ENCODE measurements at regions not wholly inside any gene's neighbourhood (a gene's known extent, or its start where the extent isn't known, plus 50 kb on each side); places are given as distances from the start of the nearest gene placed in this dataset.
"Not testable (repeated sequence)": the region's sequence is repeated elsewhere in the genome, so short reads cannot be mapped to it uniquely, and the experiment has no call there.

- WGBS, 2 donors (ENCODE audit: low coverage in 1 of 2) = 79 to 100% methylated on average over 1 to 2 of the region's 2 CpGs
- H3K27ac ChIP-seq; H3K9me3 ChIP-seq; H3K27me3 ChIP-seq; DNase-seq; intact Hi-C loops (cut with DNase I; ENCODE audit: low total_unique reads); in situ Hi-C loops (cut with MboI; ENCODE audit: low pct_ligation_motif_present in 1 of 4, low pct_unique_long_range_greater_than_20kb in 1 of 4, low sequenced_read_pairs in 3 of 4); H3K36me3 ChIP-seq; H3K4me1 ChIP-seq; H3K4me3 ChIP-seq: not testable (repeated sequence)
These were observed 63.5 kb downstream of the UNC93B1 start for GRCh38 chr11:67940440-67940839.

GRCh38 chr11:67938964-67939363 is 64.9 kb downstream of the UNC93B1 start:
- intact Hi-C loops (cut with DNase I; ENCODE audit: low total_unique reads); DNase-seq; in situ Hi-C loops (cut with MboI; ENCODE audit: low pct_ligation_motif_present in 1 of 4, low pct_unique_long_range_greater_than_20kb in 1 of 4, low sequenced_read_pairs in 3 of 4); H3K27me3 ChIP-seq; H3K36me3 ChIP-seq; H3K27ac ChIP-seq; H3K4me1 ChIP-seq; H3K4me3 ChIP-seq; H3K9me3 ChIP-seq: not testable (repeated sequence)
- WGBS, 2 donors (ENCODE audit: low coverage in 1 of 2) = 32 to 50% methylated on average over 1 of the region's 4 CpGs

GRCh38 chr11:67938371-67938770 is 65.5 kb downstream of the UNC93B1 start:
- H3K36me3 ChIP-seq; in situ Hi-C loops (cut with MboI; ENCODE audit: low pct_ligation_motif_present in 1 of 4, low pct_unique_long_range_greater_than_20kb in 1 of 4, low sequenced_read_pairs in 3 of 4); H3K27ac ChIP-seq; H3K4me1 ChIP-seq; DNase-seq; H3K27me3 ChIP-seq; intact Hi-C loops (cut with DNase I; ENCODE audit: low total_unique reads); H3K4me3 ChIP-seq; H3K9me3 ChIP-seq: not testable (repeated sequence)
- WGBS, 2 donors (ENCODE audit: low coverage in 1 of 2) = 41 to 67% methylated on average over 1 to 3 of the region's 3 CpGs

- in situ Hi-C loops (cut with MboI; ENCODE audit: low pct_ligation_motif_present in 1 of 4, low pct_unique_long_range_greater_than_20kb in 1 of 4, low sequenced_read_pairs in 3 of 4); H3K9me3 ChIP-seq; DNase-seq; H3K4me3 ChIP-seq; H3K36me3 ChIP-seq; intact Hi-C loops (cut with DNase I; ENCODE audit: low total_unique reads); H3K27me3 ChIP-seq; H3K4me1 ChIP-seq; H3K27ac ChIP-seq: not testable (repeated sequence)
- WGBS, 2 donors (ENCODE audit: low coverage in 1 of 2) = 67 to 68% methylated on average over 5 to 7 of the region's 7 CpGs
These were observed 80.3 kb downstream of the UNC93B1 start for GRCh38 chr11:67923565-67923964.

- H3K27ac ChIP-seq; H3K36me3 ChIP-seq; DNase-seq; intact Hi-C loops (cut with DNase I; ENCODE audit: low total_unique reads); in situ Hi-C loops (cut with MboI; ENCODE audit: low pct_ligation_motif_present in 1 of 4, low pct_unique_long_range_greater_than_20kb in 1 of 4, low sequenced_read_pairs in 3 of 4); H3K9me3 ChIP-seq; H3K4me3 ChIP-seq; H3K4me1 ChIP-seq; H3K27me3 ChIP-seq: not testable (repeated sequence)
- WGBS, 2 donors (ENCODE audit: low coverage in 1 of 2) = 61 to 67% methylated on average over 6 of the region's 6 CpGs
These were observed 83.4 kb downstream of the UNC93B1 start for GRCh38 chr11:67920546-67920945.

GRCh38 chr11:67912184-67912583 is 91.7 kb downstream of the UNC93B1 start:
- H3K4me1 ChIP-seq; H3K27ac ChIP-seq; H3K9me3 ChIP-seq; H3K36me3 ChIP-seq; intact Hi-C loops (cut with DNase I; ENCODE audit: low total_unique reads); H3K4me3 ChIP-seq; in situ Hi-C loops (cut with MboI; ENCODE audit: low pct_ligation_motif_present in 1 of 4, low pct_unique_long_range_greater_than_20kb in 1 of 4, low sequenced_read_pairs in 3 of 4); H3K27me3 ChIP-seq; DNase-seq: not testable (repeated sequence)
- 62 to 92% methylated on average over 3 of the region's 3 CpGs for WGBS, 2 donors (ENCODE audit: low coverage in 1 of 2)

- H3K36me3 ChIP-seq; in situ Hi-C loops (cut with MboI; ENCODE audit: low pct_ligation_motif_present in 1 of 4, low pct_unique_long_range_greater_than_20kb in 1 of 4, low sequenced_read_pairs in 3 of 4); H3K27me3 ChIP-seq; H3K9me3 ChIP-seq; H3K27ac ChIP-seq; DNase-seq; intact Hi-C loops (cut with DNase I; ENCODE audit: low total_unique reads); H3K4me1 ChIP-seq; H3K4me3 ChIP-seq: not testable (repeated sequence)
- 79 to 100% methylated on average over 1 to 2 of the region's 2 CpGs for whole genome bisulfite sequencing, 2 donors (ENCODE audit: low coverage in 1 of 2)
These were observed 92.7 kb downstream of the UNC93B1 start for GRCh38 chr11:67911211-67911610.

GRCh38 chr11:67910803-67911202 is 93.1 kb downstream of the UNC93B1 start:
- DNase-seq; H3K9me3 ChIP-seq; in situ Hi-C loops (cut with MboI; ENCODE audit: low pct_ligation_motif_present in 1 of 4, low pct_unique_long_range_greater_than_20kb in 1 of 4, low sequenced_read_pairs in 3 of 4); H3K4me3 ChIP-seq; H3K4me1 ChIP-seq; H3K36me3 ChIP-seq; H3K27me3 ChIP-seq; H3K27ac ChIP-seq; intact Hi-C loops (cut with DNase I; ENCODE audit: low total_unique reads): not testable (repeated sequence)
- 81 to 89% methylated on average over 1 of the region's 1 CpG for WGBS, 2 donors (ENCODE audit: low coverage in 1 of 2)

- H3K9me3 ChIP-seq; DNase-seq; intact Hi-C loops (cut with DNase I; ENCODE audit: low total_unique reads); H3K36me3 ChIP-seq; H3K27ac ChIP-seq; in situ Hi-C loops (cut with MboI; ENCODE audit: low pct_ligation_motif_present in 1 of 4, low pct_unique_long_range_greater_than_20kb in 1 of 4, low sequenced_read_pairs in 3 of 4); H3K27me3 ChIP-seq; H3K4me3 ChIP-seq; H3K4me1 ChIP-seq: not testable (repeated sequence)
- 100% methylated on average over 1 of the region's 1 CpG; no CpG with 5 or more reads in 1 of the 2 donors for WGBS, 2 donors (ENCODE audit: low coverage in 1 of 2)
These were observed 96.9 kb downstream of the UNC93B1 start for GRCh38 chr11:67906969-67907368.

GRCh38 chr11:67899462-67899861 is 104.4 kb downstream of the UNC93B1 start:
- H3K36me3 ChIP-seq; H3K27me3 ChIP-seq; DNase-seq; in situ Hi-C loops (cut with MboI; ENCODE audit: low pct_ligation_motif_present in 1 of 4, low pct_unique_long_range_greater_than_20kb in 1 of 4, low sequenced_read_pairs in 3 of 4); H3K4me3 ChIP-seq; intact Hi-C loops (cut with DNase I; ENCODE audit: low total_unique reads); H3K4me1 ChIP-seq; H3K9me3 ChIP-seq; H3K27ac ChIP-seq: not testable (repeated sequence)
- WGBS, 2 donors (ENCODE audit: low coverage in 1 of 2) = 75% methylated on average over 2 of the region's 2 CpGs; no CpG with 5 or more reads in 1 of the 2 donors

GRCh38 chr11:67893487-67893886 is 110.4 kb downstream of the UNC93B1 start:
- H3K36me3 ChIP-seq; H3K9me3 ChIP-seq; H3K27me3 ChIP-seq; DNase-seq; H3K4me1 ChIP-seq; H3K27ac ChIP-seq; H3K4me3 ChIP-seq; in situ Hi-C loops (cut with MboI; ENCODE audit: low pct_ligation_motif_present in 1 of 4, low pct_unique_long_range_greater_than_20kb in 1 of 4, low sequenced_read_pairs in 3 of 4); intact Hi-C loops (cut with DNase I; ENCODE audit: low total_unique reads): not testable (repeated sequence)
- 73 to 83% methylated on average over 1 of the region's 1 CpG for WGBS, 2 donors (ENCODE audit: low coverage in 1 of 2)
